HG03064 (cell line): ENCODE measurements at regions not wholly inside any gene's neighbourhood (a gene's known extent, or its start where the extent isn't known, plus 50 kb on each side); places are given as distances from the start of the nearest gene placed in this dataset.
"Not testable (repeated sequence)": the region's sequence is repeated elsewhere in the genome, so short reads cannot be mapped to it uniquely, and the experiment has no call there.

Source experiments
- ATAC-seq: cut with Tn5 transposase; IDR thresholded peaks from one replicate; pipeline ENCODE4 v1.9.1; 2021; ENCODE audit warnings: low read depth; ENCODE audit not compliant: unreplicated experiment

DNA sequence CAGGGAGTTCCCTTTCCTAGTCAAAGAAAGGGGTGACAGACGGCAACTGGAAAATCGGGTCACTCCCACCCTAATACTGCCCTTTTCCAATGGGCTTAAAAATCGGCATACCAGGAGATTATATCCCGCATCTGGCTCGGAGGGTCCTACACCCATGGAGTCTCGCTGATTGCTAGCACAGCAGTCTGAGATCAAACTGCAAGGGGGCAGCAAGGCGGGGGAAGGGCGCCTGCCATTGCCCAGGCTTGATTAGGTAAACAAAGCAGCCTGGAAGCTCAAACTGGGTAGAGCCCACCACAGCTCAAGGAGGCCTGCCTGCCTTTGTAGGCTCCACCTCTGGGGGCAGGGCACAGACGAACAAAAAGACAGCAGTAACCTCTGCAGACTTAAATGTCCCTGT lies 831.3 kb downstream of the TTLL7 start:
- ATAC-seq, result not testable (repeated sequence)

- ATAC-seq, result not testable (repeated sequence)
These were observed 835.0 kb downstream of the TTLL7 start for GRCh38 chr1:83163879-83164475.

- not testable (repeated sequence) for ATAC-seq
These were observed 840.0 kb downstream of the TTLL7 start for GRCh38 chr1:83158924-83159323.

- not testable (repeated sequence) for ATAC-seq
These were observed 844.6 kb downstream of the TTLL7 start for GRCh38 chr1:83154306-83154705.

GRCh38 chr1:83151167-83151898 lies 847.6 kb downstream of the TTLL7 start:
- not testable (repeated sequence) for ATAC-seq

GRCh38 chr1:83150479-83150878 lies 848.5 kb downstream of the TTLL7 start:
- ATAC-seq, result not testable (repeated sequence)

DNA sequence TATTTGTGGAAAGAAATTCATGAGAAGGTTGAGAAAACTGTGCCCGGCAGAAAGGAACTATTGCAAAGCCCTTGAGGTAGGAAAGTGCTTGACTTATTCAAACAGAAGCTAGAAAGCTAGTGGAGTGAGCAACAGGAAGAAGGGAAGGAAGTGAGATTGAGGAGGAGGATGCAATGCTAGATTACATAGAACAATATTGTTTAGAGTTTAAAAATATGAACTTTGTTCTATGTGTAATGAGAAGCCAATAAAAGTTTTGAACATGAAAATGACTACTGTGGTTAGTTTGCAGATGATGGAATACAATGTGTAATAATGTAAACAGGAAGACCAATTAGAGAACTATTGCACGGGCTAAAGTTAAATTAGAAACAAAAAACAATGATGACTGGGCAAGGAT lies 853.1 kb downstream of the TTLL7 start:
- not testable (repeated sequence) for ATAC-seq

- not testable (repeated sequence) for ATAC-seq
These were observed 856.1 kb downstream of the TTLL7 start for GRCh38 chr1:83142802-83143201.

GRCh38 chr1:83135524-83136157 lies 863.3 kb downstream of the TTLL7 start:
- not testable (repeated sequence) for ATAC-seq

DNA sequence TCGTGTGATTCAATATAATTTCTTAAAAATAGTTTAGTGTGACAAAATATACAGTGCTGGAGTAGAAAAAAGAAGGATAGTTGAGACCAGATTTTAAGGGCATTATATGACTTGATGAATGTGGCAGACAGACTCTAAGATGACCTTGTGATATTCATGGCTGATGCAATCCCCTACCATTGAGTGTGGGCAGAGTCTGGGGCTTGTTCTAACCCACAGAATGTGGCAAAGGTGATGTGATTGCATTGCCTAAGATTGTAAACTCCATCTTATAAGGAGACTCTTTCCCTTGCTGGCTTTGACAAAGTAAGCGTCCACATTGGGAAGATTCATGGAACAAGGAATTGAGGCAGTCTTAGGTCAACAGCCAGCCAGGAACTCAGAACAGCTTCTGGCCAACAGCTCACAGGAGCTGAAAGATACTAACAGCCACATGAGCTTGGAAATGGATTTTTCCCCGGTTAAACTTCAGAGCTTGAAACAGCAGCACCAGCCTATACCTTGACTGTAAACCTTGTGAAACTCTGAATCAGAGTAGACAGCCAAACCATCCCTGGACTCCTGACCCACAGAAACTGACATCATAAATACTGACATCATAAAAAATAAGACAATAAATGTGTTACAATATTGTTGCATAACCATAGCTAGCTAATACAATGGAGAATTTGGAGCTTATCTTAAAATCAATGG lies 864.5 kb downstream of the TTLL7 start:
- not testable (repeated sequence) for ATAC-seq

- no peak for ATAC-seq
These were observed 867.3 kb downstream of the TTLL7 start for GRCh38 chr1:83131692-83131955.

DNA sequence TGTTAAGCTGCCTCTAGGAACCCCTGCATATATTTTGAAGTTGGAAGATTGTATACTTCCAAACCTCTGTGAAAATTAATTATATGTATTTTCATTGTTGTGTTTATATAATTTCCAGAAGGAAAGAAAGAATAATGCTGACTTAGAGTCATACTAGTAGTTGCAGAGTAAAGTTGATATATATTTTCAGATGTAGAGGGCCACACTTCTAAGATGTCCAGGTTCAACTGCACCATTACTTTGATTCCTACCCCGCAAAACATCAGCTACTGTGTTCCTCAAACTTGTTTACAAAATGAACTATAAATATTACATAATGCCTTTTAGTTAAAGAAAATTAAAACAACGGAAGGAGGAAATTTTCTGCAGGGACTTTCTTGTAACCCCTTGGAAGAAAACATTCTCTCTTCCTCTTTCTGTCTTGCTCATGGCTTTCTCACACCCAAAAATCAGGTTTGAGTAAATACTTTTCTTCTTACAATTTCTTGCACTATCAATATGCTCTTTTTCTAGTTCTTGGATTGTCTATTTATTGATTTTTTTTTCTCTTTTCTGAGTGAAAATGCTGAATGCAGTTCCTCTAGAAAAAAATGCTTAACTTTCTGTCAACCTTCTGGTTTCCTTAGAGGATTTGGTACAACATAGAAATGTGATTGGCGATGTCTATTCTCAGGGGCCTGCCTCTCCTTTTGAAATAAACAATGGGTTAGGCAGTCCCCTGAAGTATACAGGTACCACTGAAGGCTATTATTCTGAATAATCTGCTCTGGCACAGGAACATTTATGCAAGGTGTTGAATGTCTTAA lies 867.8 kb downstream of the TTLL7 start:
- no peak for ATAC-seq

GRCh38 chr1:83129107-83129506 lies 869.8 kb downstream of the TTLL7 start:
- no peak for ATAC-seq

- ATAC-seq, result no peak
These were observed 873.5 kb downstream of the TTLL7 start for GRCh38 chr1:83125456-83125855.

DNA sequence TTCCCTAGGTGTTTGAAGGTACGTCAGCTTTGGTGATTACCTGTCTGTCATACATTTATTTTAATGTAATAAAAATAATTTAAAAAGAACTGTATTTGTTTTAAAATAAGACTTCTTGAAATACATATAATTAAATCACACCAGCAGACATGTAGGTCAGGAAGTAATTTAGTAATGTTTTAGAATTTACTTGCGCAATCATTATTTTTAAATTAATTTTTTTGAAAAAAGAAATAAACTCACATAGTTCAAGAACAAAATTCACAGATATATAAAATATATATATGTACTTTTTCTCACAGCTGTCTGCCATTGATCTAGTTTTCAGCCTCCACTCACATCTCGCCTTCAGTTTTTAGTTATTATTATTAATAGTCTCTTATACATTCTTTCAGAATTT lies 875.9 kb downstream of the TTLL7 start:
- no peak for ATAC-seq

- ATAC-seq, result no peak
These were observed 880.5 kb downstream of the TTLL7 start for GRCh38 chr1:83118472-83118871.

DNA sequence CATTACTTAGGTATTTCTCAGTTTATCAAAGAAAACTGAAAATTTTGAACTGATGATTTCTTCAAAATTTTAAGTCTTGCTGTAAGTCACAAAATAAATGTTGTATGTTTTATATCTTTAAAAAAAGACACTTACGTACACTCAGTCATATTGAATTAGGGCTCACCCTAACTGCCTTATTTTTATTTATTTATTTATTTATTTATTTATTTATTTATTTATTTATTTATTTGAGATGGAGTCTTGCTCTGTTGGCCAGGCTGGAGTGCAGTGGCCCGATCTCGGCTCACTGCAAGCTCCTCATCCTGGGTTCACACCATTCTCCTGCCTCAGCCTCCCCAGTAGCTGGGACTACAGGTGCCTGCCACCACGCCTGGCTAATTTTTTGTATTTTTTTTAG lies 881.9 kb downstream of the TTLL7 start:
- ATAC-seq, result not testable (repeated sequence)

DNA sequence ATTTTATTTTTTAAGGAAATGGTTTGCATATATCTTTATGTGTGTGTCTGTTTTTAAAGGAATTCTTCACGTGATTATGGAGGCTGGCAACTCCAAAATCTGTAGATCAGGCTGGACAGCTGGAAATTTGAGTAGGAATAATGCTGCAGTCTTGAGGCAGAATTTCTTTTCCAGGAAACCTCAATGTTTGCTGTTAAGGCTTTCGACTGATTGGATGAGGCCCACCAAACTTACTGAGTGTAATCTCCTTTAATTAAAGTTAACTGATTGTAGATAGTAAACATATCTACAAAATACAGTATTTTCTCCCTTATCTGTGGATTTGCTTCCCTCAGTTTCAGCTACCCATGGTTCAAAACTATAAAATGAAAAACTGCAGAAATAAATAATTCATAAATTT lies 883.1 kb downstream of the TTLL7 start:
- ATAC-seq, result no peak

DNA sequence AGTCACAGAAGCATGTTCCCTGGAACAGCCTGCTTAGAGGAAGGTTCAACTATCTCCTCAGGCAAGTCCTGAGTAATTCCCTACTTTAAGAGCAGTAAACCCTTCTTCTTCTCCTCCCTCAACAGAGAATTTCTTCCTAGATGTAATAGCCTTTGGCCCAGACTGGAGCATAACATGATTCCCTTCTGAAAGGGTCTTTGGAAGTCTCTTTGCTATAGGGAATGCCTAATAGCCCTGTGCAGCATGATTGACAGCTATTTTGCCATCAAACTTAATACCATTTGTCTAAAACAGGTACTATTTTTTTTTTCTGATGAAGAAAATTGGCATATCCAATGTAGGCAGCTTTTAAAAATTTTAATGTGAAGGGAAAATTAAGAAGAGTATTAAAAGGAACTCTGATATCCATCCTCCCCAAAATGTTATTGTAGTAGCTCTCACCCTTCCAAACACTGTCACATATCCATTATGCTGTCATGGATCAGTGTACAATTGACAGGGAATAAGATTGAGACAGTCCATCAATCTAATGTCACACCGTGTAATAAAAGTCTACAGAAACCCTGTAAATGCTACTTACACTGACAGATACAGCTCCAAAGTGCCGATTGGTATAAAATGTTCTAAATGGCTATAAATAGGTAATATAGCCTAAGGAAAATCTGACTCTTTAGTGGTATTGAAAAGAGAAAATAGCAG lies 884.6 kb downstream of the TTLL7 start:
- no peak for ATAC-seq

DNA sequence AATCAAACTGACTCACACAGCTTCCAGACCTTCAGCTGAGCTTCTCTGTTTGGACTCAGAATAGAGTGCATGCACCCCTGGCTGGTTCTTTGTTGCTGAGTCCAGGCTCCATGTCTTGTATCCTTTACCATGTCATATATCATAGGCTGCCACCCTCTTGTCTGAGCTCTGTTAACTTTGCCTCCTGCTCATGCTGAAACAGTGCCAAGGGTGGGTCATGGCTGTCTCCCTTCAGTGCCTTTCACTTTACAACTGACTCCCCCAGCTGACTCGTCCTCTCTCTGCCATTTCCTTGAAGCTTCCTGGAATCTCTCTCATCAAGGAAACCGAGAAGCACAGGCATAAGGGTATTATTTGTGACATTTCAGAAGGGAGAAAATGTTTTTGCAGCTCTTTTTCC lies 885.3 kb downstream of the TTLL7 start:
- ATAC-seq, result no peak
